ENCODE measurements at regions not wholly inside any gene's neighbourhood (a gene's known extent, or its start where the extent isn't known, plus 50 kb on each side); places are given as distances from the start of the nearest gene placed in this dataset.

GRCh38 chr2:145813481-145813880, 1293.6 kb upstream of the ZEB2 start:
- Histone ChIP-seq H3K27me3 (no peaks in the 10 kb centered on the region), H3K4me3 (no peak overlapping the region), H3K4me1 (ENCODE audit: insufficient read depth) (peaks cover 2% of the 10 kb centered on the region), H3K27ac (no peak overlapping the region), H3K9me3 (no peaks in the 10 kb centered on the region), H3K36me3 (no peaks in the 10 kb centered on the region)
- TF ChIP-seq CTCF (IDR thresholded peaks at IDR 0.05) = no peak
- TF ChIP-seq POLR2A (IDR thresholded peaks at IDR 0.05) = no peak
- no peak for TF ChIP-seq EP300 (IDR thresholded peaks at IDR 0.05)
- 38 to 51% (median 49%) methylated on average over 3 of the region's 3 CpGs for WGBS, 3 donors
- intact Hi-C loops (cut with DNase I) = no loop called here
- DNase-seq = no peak

GRCh38 chr2:145812165-145812554, 1292.2 kb upstream of the ZEB2 start:
- Histone ChIP-seq H3K27me3 (no peaks in the 10 kb centered on the region), H3K4me3 (no peak overlapping the region), H3K36me3 (no peaks in the 10 kb centered on the region), H3K9me3 (no peaks in the 10 kb centered on the region), H3K4me1 (ENCODE audit: insufficient read depth) (peaks cover 2% of the 10 kb centered on the region), H3K27ac (peak overlapping the region in 1 of 2 donors; percentile 16)
- TF ChIP-seq POLR2A (IDR thresholded peaks at IDR 0.05) (no peak), EP300 (IDR thresholded peaks at IDR 0.05) (no peak), CTCF (IDR thresholded peaks at IDR 0.05) (no peak)
- no peak for DNase-seq
- WGBS, 3 donors = 84 to 97% (median 89%) methylated on average over 2 of the region's 2 CpGs
- intact Hi-C loops (cut with DNase I) = no loop called here

- Histone ChIP-seq H3K4me3 (no peak overlapping the region), H3K27me3 (no peaks in the 10 kb centered on the region), H3K4me1 (ENCODE audit: insufficient read depth) (peaks cover 2% of the 10 kb centered on the region), H3K36me3 (no peaks in the 10 kb centered on the region), H3K9me3 (no peaks in the 10 kb centered on the region), H3K27ac (peak overlapping the region in 1 of 2 donors; percentile 16)
- intact Hi-C loops (cut with DNase I) = no loop called here
- 14 to 20% (median 18%) methylated on average over 6 of the region's 6 CpGs for WGBS, 3 donors
- TF ChIP-seq POLR2A (IDR thresholded peaks at IDR 0.05) = no peak
- no peak for TF ChIP-seq EP300 (IDR thresholded peaks at IDR 0.05)
- no peak for TF ChIP-seq CTCF (IDR thresholded peaks at IDR 0.05)
- DNase-seq = no peak
Observed at GRCh38 chr2:145811276-145812164, 1291.6 kb upstream of the ZEB2 start.

- H3K36me3 ChIP-seq = no peaks in the 10 kb centered on the region
- intact Hi-C loops (cut with DNase I) = no loop called here
- no peaks in the 10 kb centered on the region for H3K27me3 ChIP-seq
- peaks cover 2% of the 10 kb centered on the region for H3K4me1 ChIP-seq (ENCODE audit: insufficient read depth)
- no peaks in the 10 kb centered on the region for H3K9me3 ChIP-seq
- TF ChIP-seq POLR2A (IDR thresholded peaks at IDR 0.05) = no peak
- TF ChIP-seq CTCF (IDR thresholded peaks at IDR 0.05) = no peak
- no peak for TF ChIP-seq EP300 (IDR thresholded peaks at IDR 0.05)
- H3K27ac ChIP-seq = no peak overlapping the region
- DNase-seq = no peak
- no peak overlapping the region for H3K4me3 ChIP-seq
Observed at GRCh38 chr2:145807968-145808367, 1288.0 kb upstream of the ZEB2 start.
